ENCODE measurements at regions not wholly inside any gene's neighbourhood (a gene's known extent, or its start where the extent isn't known, plus 50 kb on each side); places are given as distances from the start of the nearest gene placed in this dataset.

GRCh38 chr14:40308240-40308639 is 876.0 kb upstream of the FBXO33 start:
- Histone ChIP-seq H3K4me1 (ENCODE audit: control insufficient read depth, insufficient read depth, low read length) (no peaks in the 10 kb centered on the region), H3K36me3 (ENCODE audit: control insufficient read depth, insufficient read depth, low read length) (no peaks in the 10 kb centered on the region), H3K4me3 (ENCODE audit: low read depth, low read length) (no peak overlapping the region), H3K27ac (ENCODE audit: low read depth, low read length) (no peak overlapping the region), H3K9me3 (ENCODE audit: control insufficient read depth, insufficient read depth, low read depth, low read length) (no peaks in the 10 kb centered on the region), H3K27me3 (ENCODE audit: control insufficient read depth, insufficient read depth, low read length) (no peaks in the 10 kb centered on the region), H3K9ac (ENCODE audit: low read length) (no peak overlapping the region)

- no peak overlapping the region for H3K9ac ChIP-seq (ENCODE audit: low read length)
- peaks cover 17% of the 10 kb centered on the region for H3K9me3 ChIP-seq (ENCODE audit: control insufficient read depth, insufficient read depth, low read depth, low read length)
- no peak overlapping the region for H3K4me3 ChIP-seq (ENCODE audit: low read depth, low read length)
- H3K27ac ChIP-seq (ENCODE audit: low read depth, low read length) = no peak overlapping the region
- H3K4me1 ChIP-seq (ENCODE audit: control insufficient read depth, insufficient read depth, low read length) = no peaks in the 10 kb centered on the region
- H3K27me3 ChIP-seq (ENCODE audit: control insufficient read depth, insufficient read depth, low read length) = no peaks in the 10 kb centered on the region
- no peaks in the 10 kb centered on the region for H3K36me3 ChIP-seq (ENCODE audit: control insufficient read depth, insufficient read depth, low read length)
Observed at GRCh38 chr14:40296821-40297220, 864.6 kb upstream of the FBXO33 start.

- Histone ChIP-seq H3K27me3 (ENCODE audit: control insufficient read depth, insufficient read depth, low read length) (no peaks in the 10 kb centered on the region), H3K4me1 (ENCODE audit: control insufficient read depth, insufficient read depth, low read length) (no peaks in the 10 kb centered on the region), H3K36me3 (ENCODE audit: control insufficient read depth, insufficient read depth, low read length) (no peaks in the 10 kb centered on the region), H3K4me3 (ENCODE audit: low read depth, low read length) (no peak overlapping the region), H3K9me3 (ENCODE audit: control insufficient read depth, insufficient read depth, low read depth, low read length) (peaks cover 22% of the 10 kb centered on the region), H3K27ac (ENCODE audit: low read depth, low read length) (no peak overlapping the region), H3K9ac (ENCODE audit: low read length) (no peak overlapping the region)
Observed at GRCh38 chr14:40292664-40293063, 860.4 kb upstream of the FBXO33 start.

- Histone ChIP-seq H3K9ac (ENCODE audit: low read length) (no peak overlapping the region), H3K36me3 (ENCODE audit: control insufficient read depth, insufficient read depth, low read length) (no peaks in the 10 kb centered on the region), H3K27me3 (ENCODE audit: control insufficient read depth, insufficient read depth, low read length) (no peaks in the 10 kb centered on the region), H3K4me3 (ENCODE audit: low read depth, low read length) (no peak overlapping the region), H3K27ac (ENCODE audit: low read depth, low read length) (no peak overlapping the region), H3K9me3 (ENCODE audit: control insufficient read depth, insufficient read depth, low read depth, low read length) (peaks cover 10% of the 10 kb centered on the region; the same call in 1 of the 2 replicates), H3K4me1 (ENCODE audit: control insufficient read depth, insufficient read depth, low read length) (no peaks in the 10 kb centered on the region)
Observed at GRCh38 chr14:40282196-40282595, 850.0 kb upstream of the FBXO33 start.

- no peaks in the 10 kb centered on the region for H3K4me1 ChIP-seq (ENCODE audit: control insufficient read depth, insufficient read depth, low read length)
- no peaks in the 10 kb centered on the region for H3K36me3 ChIP-seq (ENCODE audit: control insufficient read depth, insufficient read depth, low read length)
- peaks cover 11% of the 10 kb centered on the region; the same call in 1 of the 2 replicates for H3K9me3 ChIP-seq (ENCODE audit: control insufficient read depth, insufficient read depth, low read depth, low read length)
- H3K27ac ChIP-seq (ENCODE audit: low read depth, low read length) = no peak overlapping the region
- H3K4me3 ChIP-seq (ENCODE audit: low read depth, low read length) = no peak overlapping the region
- no peaks in the 10 kb centered on the region for H3K27me3 ChIP-seq (ENCODE audit: control insufficient read depth, insufficient read depth, low read length)
- no peak overlapping the region for H3K9ac ChIP-seq (ENCODE audit: low read length)
Observed at GRCh38 chr14:40280652-40281051, 848.4 kb upstream of the FBXO33 start.

- no peaks in the 10 kb centered on the region for H3K27me3 ChIP-seq (ENCODE audit: control insufficient read depth, insufficient read depth, low read length)
- no peak overlapping the region for H3K4me3 ChIP-seq (ENCODE audit: low read depth, low read length)
- 0 out of 2 replicates have a peak, but pooled peaks cover 10% of the 10 kb centered on the region for H3K9me3 ChIP-seq (ENCODE audit: control insufficient read depth, insufficient read depth, low read depth, low read length)
- no peak overlapping the region for H3K27ac ChIP-seq (ENCODE audit: low read depth, low read length)
- no peak overlapping the region for H3K9ac ChIP-seq (ENCODE audit: low read length)
- no peaks in the 10 kb centered on the region for H3K4me1 ChIP-seq (ENCODE audit: control insufficient read depth, insufficient read depth, low read length)
- H3K36me3 ChIP-seq (ENCODE audit: control insufficient read depth, insufficient read depth, low read length) = no peaks in the 10 kb centered on the region
Observed at GRCh38 chr14:40273417-40273816, 841.2 kb upstream of the FBXO33 start.

GRCh38 chr14:40271480-40271879 is 839.2 kb upstream of the FBXO33 start:
- Histone ChIP-seq H3K36me3 (ENCODE audit: control insufficient read depth, insufficient read depth, low read length) (no peaks in the 10 kb centered on the region), H3K4me3 (ENCODE audit: low read depth, low read length) (no peak overlapping the region), H3K9me3 (ENCODE audit: control insufficient read depth, insufficient read depth, low read depth, low read length) (0 out of 2 replicates have a peak, but pooled peaks cover 4% of the 10 kb centered on the region), H3K27ac (ENCODE audit: low read depth, low read length) (no peak overlapping the region), H3K4me1 (ENCODE audit: control insufficient read depth, insufficient read depth, low read length) (no peaks in the 10 kb centered on the region), H3K27me3 (ENCODE audit: control insufficient read depth, insufficient read depth, low read length) (no peaks in the 10 kb centered on the region), H3K9ac (ENCODE audit: low read length) (no peak overlapping the region)

GRCh38 chr14:40269436-40269835 is 837.2 kb upstream of the FBXO33 start:
- Histone ChIP-seq H3K36me3 (ENCODE audit: control insufficient read depth, insufficient read depth, low read length) (no peaks in the 10 kb centered on the region), H3K9ac (ENCODE audit: low read length) (no peak overlapping the region), H3K27ac (ENCODE audit: low read depth, low read length) (no peak overlapping the region), H3K9me3 (ENCODE audit: control insufficient read depth, insufficient read depth, low read depth, low read length) (0 out of 2 replicates have a peak, but pooled peaks cover 4% of the 10 kb centered on the region), H3K4me1 (ENCODE audit: control insufficient read depth, insufficient read depth, low read length) (no peaks in the 10 kb centered on the region), H3K27me3 (ENCODE audit: control insufficient read depth, insufficient read depth, low read length) (no peaks in the 10 kb centered on the region), H3K4me3 (ENCODE audit: low read depth, low read length) (no peak overlapping the region)

GRCh38 chr14:40268236-40268635 is 836.0 kb upstream of the FBXO33 start:
- no peak overlapping the region for H3K4me3 ChIP-seq (ENCODE audit: low read depth, low read length)
- H3K27ac ChIP-seq (ENCODE audit: low read depth, low read length) = no peak overlapping the region
- no peaks in the 10 kb centered on the region for H3K36me3 ChIP-seq (ENCODE audit: control insufficient read depth, insufficient read depth, low read length)
- H3K9ac ChIP-seq (ENCODE audit: low read length) = no peak overlapping the region
- H3K9me3 ChIP-seq (ENCODE audit: control insufficient read depth, insufficient read depth, low read depth, low read length) = no peaks in the 10 kb centered on the region
- no peaks in the 10 kb centered on the region for H3K4me1 ChIP-seq (ENCODE audit: control insufficient read depth, insufficient read depth, low read length)
- H3K27me3 ChIP-seq (ENCODE audit: control insufficient read depth, insufficient read depth, low read length) = no peaks in the 10 kb centered on the region

GRCh38 chr14:40265096-40265495 is 832.9 kb upstream of the FBXO33 start:
- H3K4me1 ChIP-seq (ENCODE audit: control insufficient read depth, insufficient read depth, low read length) = no peaks in the 10 kb centered on the region
- no peaks in the 10 kb centered on the region for H3K27me3 ChIP-seq (ENCODE audit: control insufficient read depth, insufficient read depth, low read length)
- no peaks in the 10 kb centered on the region for H3K9me3 ChIP-seq (ENCODE audit: control insufficient read depth, insufficient read depth, low read depth, low read length)
- H3K36me3 ChIP-seq (ENCODE audit: control insufficient read depth, insufficient read depth, low read length) = no peaks in the 10 kb centered on the region
- H3K4me3 ChIP-seq (ENCODE audit: low read depth, low read length) = no peak overlapping the region
- no peak overlapping the region for H3K9ac ChIP-seq (ENCODE audit: low read length)
- no peak overlapping the region for H3K27ac ChIP-seq (ENCODE audit: low read depth, low read length)

GRCh38 chr14:40252817-40253447 is 820.7 kb upstream of the FBXO33 start:
- Histone ChIP-seq H3K27ac (ENCODE audit: low read depth, low read length) (no peak overlapping the region), H3K27me3 (ENCODE audit: control insufficient read depth, insufficient read depth, low read length) (no peaks in the 10 kb centered on the region), H3K4me1 (ENCODE audit: control insufficient read depth, insufficient read depth, low read length) (no peaks in the 10 kb centered on the region), H3K4me3 (ENCODE audit: low read depth, low read length) (no peak overlapping the region), H3K36me3 (ENCODE audit: control insufficient read depth, insufficient read depth, low read length) (no peaks in the 10 kb centered on the region), H3K9me3 (ENCODE audit: control insufficient read depth, insufficient read depth, low read depth, low read length) (no peaks in the 10 kb centered on the region), H3K9ac (ENCODE audit: low read length) (no peak overlapping the region)

All from HUES6 (cell line).